ENCODE measurements at regions not wholly inside any gene's neighbourhood (a gene's known extent, or its start where the extent isn't known, plus 50 kb on each side); places are given as distances from the start of the nearest gene placed in this dataset.

- no peak for DNase-seq
Measured at GRCh38 chr15:69996321-69997160, 101.2 kb downstream of the TLE3 start.

- DNase-seq: no peak
Measured at GRCh38 chr15:69997161-69997485, 100.6 kb downstream of the TLE3 start.
